HG02938 (cell line): ENCODE measurements at regions not wholly inside any gene's neighbourhood (a gene's known extent, or its start where the extent isn't known, plus 50 kb on each side); places are given as distances from the start of the nearest gene placed in this dataset.
A peak's percentile ranks its signal among the peaks of the same experiment; 100 is the strongest.
"Not testable (repeated sequence)": the region's sequence is repeated elsewhere in the genome, so short reads cannot be mapped to it uniquely, and the experiment has no call there.

ENCODE experiments used
- ATAC-seq: cut with Tn5 transposase; IDR thresholded peaks from one replicate; pipeline ENCODE4 v1.9.1; 2021; ENCODE audit warnings: mild to moderate bottlenecking, moderate library complexity; ENCODE audit not compliant: unreplicated experiment

DNA sequence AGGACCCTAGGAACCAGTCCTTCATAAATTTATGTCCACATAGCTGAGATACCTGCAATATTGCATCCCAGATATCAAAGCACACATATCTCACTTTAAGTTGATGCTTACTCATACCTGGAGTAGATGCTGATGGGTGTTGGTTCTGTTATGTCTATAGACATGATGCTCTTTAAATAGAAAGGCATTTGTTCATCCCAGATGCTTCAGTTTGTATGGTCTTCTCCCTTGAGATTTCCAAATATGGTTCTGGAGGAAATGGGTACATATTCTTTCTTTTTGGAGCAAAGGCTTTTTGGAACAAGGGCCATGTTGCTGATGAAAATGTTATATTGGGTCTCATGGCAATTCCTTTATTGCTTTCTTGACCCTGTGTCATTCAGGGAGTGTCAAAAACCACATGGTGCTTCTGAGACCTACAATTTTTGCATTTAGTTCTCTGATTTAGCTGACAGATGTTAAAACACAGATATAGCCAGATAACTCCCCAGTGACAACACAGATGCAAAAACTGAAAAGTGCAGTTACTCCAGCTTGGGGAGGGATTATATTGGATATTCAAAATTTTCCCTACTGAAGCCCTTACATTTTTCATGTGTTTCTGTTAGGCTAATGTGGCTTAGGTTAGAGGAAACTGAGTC is 211.4 kb downstream of the KCNRG start:
- peak; percentile 56 for ATAC-seq

GRCh38 chr13:50227361-50227760 is 212.1 kb downstream of the KCNRG start:
- ATAC-seq: no peak

DNA sequence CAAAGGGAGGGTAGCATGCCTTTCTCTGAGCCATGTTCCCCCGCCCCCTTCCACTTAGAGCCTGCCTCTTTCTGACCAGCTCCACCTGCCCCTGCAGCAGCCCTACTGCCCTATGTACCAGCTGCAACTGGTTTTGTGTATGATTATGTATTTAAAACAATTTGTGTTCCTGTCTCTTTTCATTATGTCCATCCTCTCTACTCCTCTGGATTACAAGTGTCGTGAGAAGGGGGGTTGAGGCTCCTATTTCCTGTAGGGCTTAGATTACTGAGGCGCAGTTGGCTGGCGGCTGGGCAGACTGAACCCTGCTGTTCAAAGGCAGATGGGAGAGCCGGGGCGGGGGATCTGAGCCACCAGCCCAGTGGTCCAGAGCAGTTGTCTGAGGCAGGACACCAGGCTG is 213.3 kb downstream of the KCNRG start:
- no peak for ATAC-seq

DNA sequence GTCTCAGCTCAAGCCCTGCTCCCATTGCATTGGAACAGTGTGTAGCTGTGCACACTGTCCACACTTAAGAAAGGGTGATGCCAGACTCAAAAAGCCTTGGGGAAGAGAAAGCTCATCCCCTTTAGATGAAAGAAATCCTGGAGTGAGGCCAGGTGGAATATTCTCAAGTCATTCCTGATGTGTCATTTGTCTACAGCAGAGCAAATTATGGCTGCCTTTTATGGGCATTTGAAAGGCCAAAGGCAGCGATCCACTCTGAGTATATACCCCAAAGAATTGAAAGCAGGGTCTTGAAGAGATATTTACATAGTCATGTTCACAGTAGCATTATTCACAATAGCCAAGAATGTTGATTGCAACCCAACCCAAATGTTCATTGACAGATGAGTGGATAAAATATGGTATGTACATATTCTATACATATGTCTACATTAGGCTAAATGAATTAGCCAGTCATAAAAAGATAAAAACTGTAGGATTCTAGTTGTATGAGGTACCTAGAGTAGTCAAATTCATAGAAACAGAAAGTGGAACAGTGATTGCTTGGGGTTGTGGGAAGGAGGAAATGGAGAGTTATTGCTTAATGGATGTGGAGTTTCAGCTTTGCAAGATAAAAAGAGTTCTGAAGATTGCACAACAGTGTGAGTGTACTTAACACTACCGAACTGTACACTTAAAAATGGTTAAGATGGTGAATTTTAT is 214.9 kb downstream of the KCNRG start:
- peak; percentile 49 for ATAC-seq

- ATAC-seq: no peak
These were observed 215.4 kb downstream of the KCNRG start for GRCh38 chr13:50230662-50230978.

DNA sequence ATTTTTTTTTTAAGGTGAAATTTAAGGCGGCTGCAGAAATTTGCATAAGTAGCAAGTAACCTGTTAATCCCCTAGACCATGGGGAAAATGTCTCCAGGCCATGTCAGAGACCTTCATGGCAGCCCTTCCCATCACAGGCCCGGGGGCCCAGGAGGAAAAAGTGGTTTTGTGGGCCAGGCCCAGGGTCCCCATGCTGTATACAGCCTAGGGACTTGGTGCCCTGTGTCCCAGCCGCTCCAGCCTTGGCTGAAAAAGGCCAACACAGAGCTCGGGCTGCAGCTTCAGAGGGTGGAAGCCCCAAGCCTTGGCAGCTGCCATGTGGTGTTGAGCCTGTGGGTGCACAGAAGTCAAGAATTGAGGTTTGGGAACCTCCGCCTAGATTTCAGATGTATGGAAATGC is 218.3 kb downstream of the KCNRG start:
- ATAC-seq: not testable (repeated sequence)

DNA sequence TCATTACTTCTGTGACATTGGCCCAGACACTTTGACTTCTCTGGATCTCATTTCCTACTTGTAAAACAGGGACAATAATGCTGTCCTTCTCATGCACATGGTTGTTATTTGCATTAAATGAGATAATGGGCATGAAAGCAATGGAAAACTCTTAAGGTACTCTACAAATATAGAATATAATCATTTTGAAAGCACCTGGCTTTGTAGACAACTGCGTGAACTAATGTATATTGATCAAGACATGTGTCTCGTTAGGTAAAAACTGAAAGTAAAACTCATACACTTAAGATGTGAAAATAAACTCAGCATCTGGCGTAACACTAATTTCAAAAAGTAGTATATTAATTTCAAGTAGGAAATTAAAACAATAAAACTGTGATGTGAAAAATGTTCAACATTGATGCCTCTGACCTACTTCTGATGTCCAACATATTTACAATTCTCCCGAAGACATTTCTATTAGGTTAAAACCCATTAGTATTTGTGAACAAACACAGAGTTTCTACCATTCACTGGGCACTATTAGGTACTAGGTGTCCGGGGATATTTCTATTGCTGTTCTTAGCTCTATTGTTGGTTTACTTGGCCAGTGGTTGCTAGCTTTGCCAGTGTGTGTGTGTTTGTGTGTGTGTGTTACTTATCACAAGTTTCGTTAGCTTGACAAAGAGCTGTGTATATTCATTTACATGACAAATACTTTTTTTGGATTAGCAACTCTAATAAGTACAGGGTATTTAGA is 220.5 kb downstream of the KCNRG start:
- ATAC-seq: no peak

DNA sequence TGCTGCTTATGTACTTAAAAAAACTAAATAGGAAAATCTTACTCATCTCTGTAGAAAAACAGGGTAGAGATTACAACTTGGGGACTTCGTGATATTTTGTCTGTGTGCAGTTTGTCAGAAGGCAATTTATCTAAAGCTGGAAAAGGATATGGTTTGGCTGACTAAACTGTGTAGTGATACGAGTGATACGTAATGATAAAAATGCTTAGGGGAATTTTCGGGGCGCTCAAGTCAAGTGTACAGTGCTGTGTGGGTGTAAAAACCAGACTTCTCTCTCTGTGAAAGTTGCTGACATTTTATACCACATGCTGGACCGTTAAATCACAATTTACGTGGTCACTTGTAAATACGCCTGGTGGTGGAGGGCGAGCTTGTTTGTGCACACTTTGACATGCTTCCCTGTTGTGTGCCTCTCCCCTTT is 221.7 kb downstream of the KCNRG start:
- peak; percentile 98 for ATAC-seq

GRCh38 chr13:50238922-50239321 is 223.7 kb downstream of the KCNRG start:
- ATAC-seq: no peak

- ATAC-seq: no peak
These were observed 226.2 kb downstream of the KCNRG start for GRCh38 chr13:50241479-50241878.

DNA sequence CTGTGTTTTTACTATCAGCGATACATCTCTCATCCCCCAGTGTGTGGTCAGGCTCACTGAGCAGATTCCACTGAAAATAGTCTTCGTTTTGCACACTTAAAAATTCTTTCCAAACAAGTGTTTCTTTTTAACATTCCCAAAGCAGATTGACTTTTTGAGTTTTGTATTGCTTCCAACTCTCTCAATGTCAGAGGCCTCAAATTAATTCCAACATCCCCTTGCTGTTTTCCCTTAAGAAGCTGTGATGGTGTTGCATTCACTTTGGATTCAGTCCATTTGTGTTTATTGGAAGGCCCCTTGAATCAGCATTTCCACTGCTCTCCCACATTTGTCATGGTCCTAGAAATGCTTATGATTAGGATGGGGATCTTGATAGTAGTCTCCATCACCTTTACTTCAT is 228.7 kb downstream of the KCNRG start:
- no peak for ATAC-seq

- ATAC-seq: peak; percentile 5
These were observed 229.1 kb downstream of the KCNRG start for GRCh38 chr13:50244355-50244712.

DNA sequence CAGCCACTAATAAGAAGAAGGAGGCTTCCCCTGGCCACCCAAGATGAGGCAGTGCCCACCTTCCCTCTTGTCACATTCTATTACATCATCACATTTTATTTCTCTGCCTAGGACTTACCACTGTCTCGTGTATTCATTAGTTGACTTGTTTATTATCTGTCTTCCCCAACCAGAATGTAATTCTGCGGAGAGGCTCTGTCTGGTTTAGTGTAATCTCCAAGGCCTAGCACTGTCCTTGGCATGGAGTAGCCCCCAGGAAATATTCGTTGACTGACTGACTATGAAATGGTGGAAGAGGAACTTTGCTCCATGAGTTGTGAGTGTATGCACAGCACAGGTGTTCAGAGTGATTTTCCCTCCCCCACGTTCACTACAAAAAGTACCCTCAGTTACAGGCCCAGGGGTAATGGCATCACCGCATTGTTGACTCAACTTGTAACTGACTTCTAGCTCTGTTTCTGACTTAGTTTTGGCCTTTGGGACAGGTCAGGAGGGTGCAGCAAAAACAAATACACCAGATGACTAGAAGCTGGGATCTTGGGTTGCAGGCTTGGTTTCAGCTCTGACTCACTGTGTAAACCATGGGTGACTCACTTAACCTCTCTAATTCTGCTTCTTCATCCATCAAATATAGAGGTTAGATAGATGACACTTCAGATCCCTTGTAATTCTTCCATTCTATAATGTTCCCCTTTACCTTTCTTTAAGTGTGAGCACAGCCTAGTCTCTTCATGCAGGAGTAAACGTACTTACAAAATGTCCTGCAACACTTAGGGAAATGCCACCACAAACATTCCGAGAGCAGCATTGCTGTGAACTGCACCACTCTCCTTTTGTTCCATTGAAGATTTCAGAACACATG is 229.7 kb downstream of the KCNRG start:
- peak; percentile 90 for ATAC-seq

DNA sequence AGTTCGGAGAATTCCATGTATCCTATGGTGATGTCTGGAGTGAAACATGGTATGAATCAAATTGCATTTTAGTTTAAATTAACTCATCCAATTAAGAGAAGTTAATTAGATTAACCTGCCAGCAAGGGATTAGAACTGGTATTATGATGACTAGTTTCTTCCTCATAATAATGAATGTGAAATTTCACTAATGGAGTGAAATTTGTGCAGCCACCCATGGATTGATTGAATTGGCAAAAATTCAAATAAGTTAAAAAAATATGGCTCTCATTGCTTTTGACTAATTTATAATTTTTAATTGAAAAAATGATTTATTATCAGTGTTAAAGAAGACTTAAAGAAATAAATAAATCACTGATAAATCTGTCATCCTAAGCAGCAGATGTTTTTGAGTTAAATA is 232.0 kb downstream of the KCNRG start:
- no peak for ATAC-seq

DNA sequence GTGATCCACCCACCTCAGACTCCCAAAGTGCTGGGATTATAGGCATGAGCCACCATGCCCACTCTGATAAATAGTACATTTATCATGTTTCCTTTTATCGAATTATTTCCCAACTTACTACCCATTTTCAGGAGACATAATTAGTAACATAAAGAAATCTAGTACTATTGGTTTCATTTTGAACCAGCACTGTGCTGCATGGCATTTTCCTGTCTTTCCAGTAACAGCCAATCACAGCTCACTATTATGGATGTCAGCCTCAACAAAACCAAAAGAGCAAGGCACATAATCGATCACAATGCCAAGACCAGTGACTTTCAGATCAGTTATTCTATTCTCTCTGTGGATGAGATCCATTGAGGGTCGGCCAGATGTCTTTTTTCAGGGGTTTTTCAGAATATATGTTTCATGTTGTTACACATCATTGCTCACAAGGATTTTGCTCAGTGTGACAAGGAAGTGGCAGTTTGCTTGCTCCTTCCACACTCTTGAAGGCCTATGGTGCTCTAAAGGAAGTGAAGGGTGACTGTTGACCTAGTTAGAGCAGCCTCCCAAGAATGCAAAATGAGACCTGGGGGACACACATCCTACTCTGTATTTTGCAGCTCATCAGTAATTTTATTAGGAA is 233.4 kb downstream of the KCNRG start:
- ATAC-seq: no peak

- ATAC-seq: no peak
These were observed 233.9 kb downstream of the KCNRG start for GRCh38 chr13:50249144-50249521.

DNA sequence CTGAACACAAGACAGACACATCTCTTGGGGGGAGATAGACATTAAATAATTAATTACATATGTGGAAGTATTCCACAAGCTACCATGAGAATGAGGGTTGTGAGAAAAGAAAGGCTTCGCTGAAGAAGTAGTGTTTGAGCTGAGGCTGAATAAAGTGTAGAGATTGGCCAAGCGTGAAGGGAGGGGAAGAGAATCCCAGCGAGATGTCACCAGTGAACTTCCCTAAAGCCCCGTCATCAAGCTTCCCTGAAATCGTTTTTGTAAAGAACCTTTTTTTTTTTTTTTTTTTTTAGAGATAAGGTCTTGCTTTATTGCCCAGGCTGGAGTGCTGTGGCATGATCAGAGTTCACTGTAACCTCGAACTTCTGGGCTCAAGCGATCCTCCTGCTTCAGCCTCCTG is 235.2 kb downstream of the KCNRG start:
- ATAC-seq: no peak

- ATAC-seq: no peak
These were observed 240.4 kb downstream of the KCNRG start for GRCh38 chr13:50255639-50256038.

- ATAC-seq: not testable (repeated sequence)
These were observed 241.5 kb downstream of the KCNRG start for GRCh38 chr13:50256536-50257321.

DNA sequence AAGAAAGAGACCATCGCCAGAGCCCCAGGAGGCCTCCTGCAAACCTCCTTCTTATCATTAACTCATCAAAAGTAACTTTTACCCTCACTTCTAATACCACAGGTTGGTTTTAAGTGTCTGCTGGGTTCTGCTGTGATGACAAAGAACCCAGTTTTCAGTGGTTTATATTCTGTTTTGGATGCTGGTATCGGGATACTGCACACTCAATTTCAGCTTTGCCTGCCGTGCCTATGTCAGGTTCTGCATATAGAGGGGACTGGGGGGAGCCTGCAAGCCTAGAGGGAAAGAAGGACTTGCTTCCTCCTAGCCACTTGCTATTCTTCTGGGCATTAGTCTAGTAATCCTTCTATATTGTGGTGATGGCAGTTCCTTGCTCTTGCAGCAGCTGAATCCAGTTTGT is 242.4 kb downstream of the KCNRG start:
- no peak for ATAC-seq
